Urinary bladder (tissue), 3 donors: ENCODE measurements at regions not wholly inside any gene's neighbourhood (a gene's known extent, or its start where the extent isn't known, plus 50 kb on each side); places are given as distances from the start of the nearest gene placed in this dataset.

Experiments used
- DNase-seq: peaks from one replicate; pipeline ENCODE4 v3.0.0-alpha.2; 2015; ENCODE audit errors: extremely low spot score
- H3K27ac ChIP-seq: one replicate; pipeline ENCODE4 v1.5.1; 2013; ENCODE audit warnings: low read depth, mild to moderate bottlenecking, moderate library complexity
- H3K36me3 ChIP-seq: one replicate; pipeline ENCODE4 v1.6.1; 2013; ENCODE audit warnings: mild to moderate bottlenecking, moderate library complexity; ENCODE audit not compliant: insufficient read depth
- H3K4me1 ChIP-seq: one replicate; pipeline ENCODE4 v1.6.1; 2013; ENCODE audit warnings: mild to moderate bottlenecking, moderate library complexity; ENCODE audit not compliant: insufficient read depth
- H3K4me3 ChIP-seq: one replicate; pipeline ENCODE4 v1.5.1; 2013; ENCODE audit warnings: low read depth, low read length
- WGBS: extraction: QIAGEN DNeasy Blood & Tissue Kit; methylation state at CpG from one replicate; pipeline ENCODE4 v1.1.7; 2013; 5-methylcytosine and 5-hydroxymethylcytosine counted together
- donor health status: healthy with polysubstance abuse.
- donor health status: healthy.

DNA sequence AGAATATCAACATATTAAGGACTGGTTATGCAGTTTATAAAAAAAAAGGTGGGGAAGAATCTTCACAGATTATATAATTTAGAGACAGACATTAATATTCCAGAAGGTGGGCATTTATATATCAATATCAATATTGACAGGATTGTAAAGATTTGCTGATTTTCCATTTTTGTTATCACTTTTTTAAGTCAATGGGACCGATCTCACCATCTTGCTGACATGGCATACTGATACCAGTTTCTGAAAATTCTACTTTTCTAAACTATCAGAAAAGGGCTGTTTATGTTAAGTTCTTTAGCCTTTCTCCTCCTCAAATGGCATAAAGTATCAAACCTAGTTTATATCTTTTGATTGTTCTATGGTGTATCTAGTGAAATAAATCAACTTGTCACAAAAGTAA is 344.1 kb upstream of the SOX5 start:
- Histone ChIP-seq H3K4me1 (peaks cover 1% of the 10 kb centered on the region), H3K27ac (no peak overlapping the region), H3K4me3 (no peak overlapping the region), H3K36me3 (no peaks in the 10 kb centered on the region)
- WGBS: 99% methylated on average over 1 of the region's 1 CpG
- no peak for DNase-seq

DNA sequence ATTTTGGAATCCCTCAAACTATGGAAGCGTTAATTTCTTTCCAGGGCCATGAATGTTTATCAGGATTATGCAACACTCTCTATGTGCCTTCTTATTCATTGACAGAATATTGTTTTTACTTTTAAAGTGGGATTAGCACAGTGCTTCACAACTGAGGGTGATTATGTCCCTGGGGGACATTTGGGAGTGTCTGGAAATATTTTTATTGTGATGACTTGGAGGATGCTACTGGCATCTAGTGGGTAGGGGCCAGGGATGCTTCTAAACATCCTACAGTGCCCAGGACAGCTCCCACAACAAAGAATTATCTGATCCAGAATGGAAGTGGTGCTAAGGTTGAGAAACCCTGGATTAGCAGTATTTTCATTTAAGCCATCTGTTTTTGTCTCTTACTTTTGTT is 338.5 kb upstream of the SOX5 start:
- Histone ChIP-seq H3K4me1 (peaks cover 1% of the 10 kb centered on the region), H3K4me3 (no peak overlapping the region), H3K36me3 (no peaks in the 10 kb centered on the region), H3K27ac (no peak overlapping the region)
- 94% methylated on average over 1 of the region's 1 CpG for WGBS
- no peak for DNase-seq

DNA sequence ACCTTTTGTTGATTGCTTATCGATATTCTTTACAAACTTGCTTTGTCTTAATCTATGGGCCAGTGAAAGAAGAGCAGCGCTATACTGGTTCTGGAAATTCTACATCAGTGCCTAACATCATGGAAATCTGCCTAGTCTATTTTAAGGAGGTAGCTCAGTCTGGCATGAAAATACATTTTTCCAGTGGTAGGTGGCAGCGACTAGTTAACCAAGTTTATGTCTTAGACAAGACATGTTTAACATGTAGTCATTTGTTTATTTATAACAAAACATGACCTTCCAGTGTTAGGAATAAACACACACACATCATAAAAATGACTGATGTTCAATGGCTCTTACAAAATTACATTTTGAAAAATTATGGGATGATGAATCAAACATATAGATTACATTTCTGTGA is 336.0 kb upstream of the SOX5 start:
- WGBS: 80% methylated on average over 3 of the region's 3 CpGs
- Histone ChIP-seq H3K36me3 (no peaks in the 10 kb centered on the region), H3K27ac (no peak overlapping the region), H3K4me1 (no peaks in the 10 kb centered on the region), H3K4me3 (no peak overlapping the region)
- no peak for DNase-seq

DNA sequence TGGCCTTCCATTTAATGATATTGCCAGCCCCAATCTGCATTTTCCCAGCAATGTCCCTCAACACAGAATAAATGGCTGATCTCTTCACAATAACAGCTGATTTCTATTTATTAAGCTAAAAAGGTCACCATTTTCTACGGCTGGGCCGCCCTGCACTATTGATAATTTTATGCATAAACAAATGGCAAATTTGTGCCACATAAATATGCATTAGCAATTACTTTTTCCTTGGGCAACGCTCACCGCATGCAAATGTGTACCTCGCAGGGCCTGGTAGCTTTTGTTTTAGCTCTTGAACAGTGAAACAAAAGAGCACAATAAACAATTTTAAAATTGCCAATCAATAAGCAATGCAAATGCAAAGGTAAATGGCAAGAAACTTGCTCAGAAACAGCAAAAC is 331.9 kb upstream of the SOX5 start:
- Histone ChIP-seq H3K4me1 (no peaks in the 10 kb centered on the region), H3K4me3 (no peak overlapping the region), H3K27ac (no peak overlapping the region), H3K36me3 (no peaks in the 10 kb centered on the region)
- DNase-seq: no peak
- WGBS: 95% methylated on average over 5 of the region's 5 CpGs

DNA sequence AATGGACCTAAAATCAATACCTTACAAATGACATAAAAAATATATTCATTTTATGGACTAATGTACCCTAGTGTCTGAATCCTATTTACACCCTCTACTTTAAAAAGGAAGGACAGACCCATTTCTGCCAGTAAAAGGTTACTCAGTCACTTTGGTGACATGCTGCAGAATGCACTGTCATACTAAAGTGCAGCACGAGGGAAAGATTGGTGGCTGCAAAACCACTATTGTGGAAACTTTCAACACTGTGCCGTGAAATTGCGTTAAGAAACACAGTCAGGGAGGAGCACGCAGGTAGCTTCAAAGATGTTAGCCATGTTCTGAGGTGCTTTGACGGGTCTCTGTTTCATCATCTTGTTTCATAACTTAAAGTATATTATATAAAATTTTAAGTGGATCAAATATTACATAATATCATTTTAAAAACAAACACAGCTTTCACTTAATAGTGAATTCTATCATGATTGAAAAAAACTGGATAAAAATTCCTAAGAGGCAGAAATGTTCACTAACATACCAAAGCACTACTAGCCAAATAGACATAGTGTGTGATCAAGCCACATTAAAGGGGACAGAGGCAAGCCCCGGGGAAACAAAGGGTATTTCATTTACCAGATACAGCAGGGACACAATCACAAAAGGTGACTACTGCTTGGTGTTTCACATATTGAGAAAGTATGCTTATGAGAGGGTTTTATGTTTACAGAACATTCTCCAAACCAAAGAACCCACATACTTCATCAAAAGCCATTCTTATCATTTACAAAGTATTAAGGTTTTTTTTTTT is 330.8 kb upstream of the SOX5 start:
- 68% methylated on average over 6 of the region's 6 CpGs for WGBS
- Histone ChIP-seq H3K4me3 (no peak overlapping the region), H3K4me1 (no peaks in the 10 kb centered on the region), H3K36me3 (no peaks in the 10 kb centered on the region), H3K27ac (no peak overlapping the region)
- no peak for DNase-seq

DNA sequence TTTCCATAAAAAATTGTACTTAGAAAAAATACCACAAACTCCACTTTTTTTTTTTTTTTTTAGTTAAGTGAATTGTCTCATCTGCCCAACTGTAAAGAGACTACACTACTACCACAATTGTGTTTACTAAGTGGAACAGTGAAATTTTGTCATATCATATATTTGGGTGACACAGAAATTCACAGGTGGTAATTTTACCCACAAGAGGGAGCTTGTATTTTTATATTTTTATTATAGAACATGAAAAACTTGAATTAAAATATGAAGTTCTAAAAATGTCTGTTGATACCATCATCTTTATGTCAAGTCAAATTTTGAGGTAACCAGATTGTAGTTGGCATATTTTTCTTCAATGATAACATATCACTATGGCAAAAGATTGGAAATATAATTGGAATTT is 329.4 kb upstream of the SOX5 start:
- Histone ChIP-seq H3K27ac (no peak overlapping the region), H3K4me1 (no peaks in the 10 kb centered on the region), H3K36me3 (no peaks in the 10 kb centered on the region), H3K4me3 (no peak overlapping the region)
- no peak for DNase-seq

DNA sequence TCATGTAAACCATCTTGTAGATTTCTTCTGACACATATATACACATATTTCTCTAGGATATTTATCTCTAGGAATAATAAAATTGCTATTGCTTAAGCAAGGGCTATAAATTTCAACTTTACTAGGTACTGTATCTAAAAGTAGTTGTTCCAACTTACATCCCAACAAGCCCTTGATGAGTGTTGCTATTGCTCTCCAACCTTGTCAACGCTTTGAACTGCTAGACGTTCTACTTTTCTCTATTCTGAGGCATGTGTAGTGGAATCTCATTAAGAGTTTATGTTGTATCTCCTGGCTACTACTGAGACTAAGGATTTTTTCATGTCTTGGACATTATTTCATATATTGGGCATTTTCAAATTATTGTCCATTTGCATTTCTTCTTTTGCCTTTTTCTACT is 321.5 kb upstream of the SOX5 start:
- H3K27ac ChIP-seq: no peak overlapping the region

DNA sequence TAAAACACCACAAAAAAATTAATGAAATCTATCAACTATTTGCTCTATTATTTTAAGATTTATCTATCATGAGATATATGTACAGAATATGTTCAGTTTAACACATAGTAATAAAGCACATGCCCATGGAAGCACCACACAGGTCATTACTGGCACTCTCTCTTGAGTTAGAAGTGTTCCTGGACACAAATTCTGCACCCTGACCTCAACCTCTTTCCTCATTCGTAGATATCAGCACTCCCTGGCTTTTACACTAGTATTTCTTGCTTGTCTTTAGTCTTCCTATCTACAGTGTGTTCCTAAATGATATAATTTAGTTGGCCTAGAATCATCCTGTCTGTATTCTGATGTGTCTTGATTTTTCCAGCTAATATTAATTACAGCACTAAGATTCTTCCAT is 321.0 kb upstream of the SOX5 start:
- Histone ChIP-seq H3K36me3 (no peaks in the 10 kb centered on the region), H3K4me1 (no peaks in the 10 kb centered on the region), H3K4me3 (no peak overlapping the region), H3K27ac (no peak overlapping the region)
- DNase-seq: no peak
- 59% methylated on average over 1 of the region's 1 CpG for WGBS

More for the DNA sequence above, 321.5 kb upstream of the SOX5 start:
- no peaks in the 10 kb centered on the region for H3K4me1 ChIP-seq
- H3K4me3 ChIP-seq: no peak overlapping the region
- 32% methylated on average over 2 of the region's 2 CpGs for whole genome bisulfite sequencing
- DNase-seq: no peak
- H3K36me3 ChIP-seq: no peaks in the 10 kb centered on the region

DNA sequence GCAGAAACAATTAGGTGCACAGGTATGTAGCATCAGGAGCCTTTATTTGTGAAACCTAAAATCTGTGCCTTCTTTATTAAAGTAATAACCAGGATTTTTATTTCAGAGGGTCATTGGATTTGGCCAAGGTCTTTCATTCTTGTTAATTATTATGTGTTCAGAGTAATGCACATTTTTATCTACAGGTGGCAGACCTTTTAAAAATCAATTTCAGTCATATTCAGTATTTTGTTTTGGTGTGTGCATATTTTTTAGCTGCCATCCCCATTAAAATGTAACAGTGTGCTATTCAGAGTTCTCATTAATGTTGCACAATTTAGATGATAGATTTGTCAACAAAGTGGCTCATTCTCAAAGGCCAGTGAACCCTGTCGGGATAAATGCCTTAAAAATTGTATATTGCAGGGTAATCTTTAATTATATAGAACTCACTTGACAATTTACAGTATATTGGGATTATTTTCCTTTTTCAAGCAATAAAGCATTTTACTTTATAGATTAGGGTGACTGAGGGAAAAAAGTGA is 319.3 kb upstream of the SOX5 start:
- no peak overlapping the region for H3K4me3 ChIP-seq
- H3K4me1 ChIP-seq: no peaks in the 10 kb centered on the region
- no peak for DNase-seq
- H3K36me3 ChIP-seq: no peaks in the 10 kb centered on the region
- no peak overlapping the region for H3K27ac ChIP-seq
- 96% methylated on average over 1 of the region's 1 CpG for WGBS

DNA sequence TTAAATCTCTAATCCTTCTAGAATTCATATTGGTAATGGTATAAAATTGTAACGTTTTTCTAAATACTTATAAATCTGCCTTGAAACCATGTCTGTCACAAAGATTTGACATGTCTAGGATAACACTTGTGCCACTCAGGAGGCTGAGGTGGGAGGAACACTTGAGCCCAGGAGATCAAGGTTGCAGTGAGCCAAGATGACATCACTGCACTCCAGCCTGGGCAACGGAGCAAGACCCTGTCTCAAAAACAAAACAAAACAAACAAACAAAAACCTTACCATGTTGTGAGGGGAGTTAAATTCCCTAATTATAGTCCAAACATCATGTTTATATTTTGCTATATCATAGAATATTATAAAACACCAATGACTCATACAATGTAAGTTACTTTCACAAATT is 317.5 kb upstream of the SOX5 start:
- no peak for DNase-seq
- no peak overlapping the region for H3K4me3 ChIP-seq
- no peaks in the 10 kb centered on the region for H3K36me3 ChIP-seq
- H3K4me1 ChIP-seq: no peaks in the 10 kb centered on the region
- no peak overlapping the region for H3K27ac ChIP-seq
- 75% methylated on average over 2 of the region's 2 CpGs for WGBS

DNA sequence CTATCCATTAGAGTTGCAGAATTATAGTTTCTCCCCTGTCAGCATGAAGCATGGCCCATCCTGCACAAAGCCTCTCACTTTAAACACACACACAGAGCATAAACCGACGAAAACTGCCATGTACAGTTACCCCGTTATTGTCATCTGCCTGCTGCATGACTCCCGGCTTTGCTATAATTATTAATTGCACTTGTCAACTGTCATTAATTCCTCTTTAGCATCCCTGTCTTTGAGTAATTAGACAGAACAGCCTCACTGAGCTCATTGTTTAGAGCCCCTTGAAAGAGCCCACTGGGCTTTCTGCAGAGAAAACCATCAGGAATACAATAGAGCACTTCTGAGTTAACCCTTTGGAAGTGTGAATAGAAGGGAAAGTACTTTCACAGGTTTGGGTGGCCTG is 307.2 kb upstream of the SOX5 start:
- Histone ChIP-seq H3K27ac (no peak overlapping the region), H3K4me1 (no peaks in the 10 kb centered on the region), H3K4me3 (no peak overlapping the region), H3K36me3 (no peaks in the 10 kb centered on the region)
- 85% methylated on average over 4 of the region's 4 CpGs for WGBS
- no peak for DNase-seq

DNA sequence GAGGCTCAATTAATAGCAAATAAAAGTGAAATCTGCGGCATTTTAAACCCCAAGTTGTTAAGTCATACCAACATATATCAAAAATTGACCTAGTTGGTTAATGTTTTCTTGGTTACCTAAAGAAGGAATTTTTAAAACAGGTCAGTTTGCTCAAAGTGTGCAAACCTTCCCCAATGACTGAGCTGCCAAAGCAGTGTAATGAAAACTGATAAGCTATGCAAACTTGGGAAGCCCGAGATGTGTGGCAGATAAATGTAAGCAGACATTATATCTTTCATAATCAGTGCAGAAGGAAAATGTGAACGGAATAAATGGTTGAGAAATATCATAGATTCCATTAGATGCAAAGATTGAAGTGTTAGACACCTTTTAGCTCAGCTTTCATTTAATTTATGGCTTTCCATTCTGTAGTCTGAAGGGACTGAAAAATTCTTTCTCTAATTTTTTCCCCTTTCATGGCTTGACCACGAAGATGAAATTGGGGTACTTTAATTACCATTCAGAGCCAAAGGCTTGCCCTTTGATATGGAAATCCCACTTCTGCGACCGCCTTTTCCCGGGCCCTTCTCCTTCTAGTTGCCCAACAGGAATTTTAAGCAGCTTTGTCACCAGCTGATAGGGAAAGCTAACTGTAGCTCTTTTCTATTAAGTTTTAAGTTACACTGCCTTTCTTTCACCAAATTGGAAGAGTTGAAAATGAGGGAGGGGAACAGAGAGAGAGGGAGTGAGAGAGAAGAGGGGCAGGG is 306.6 kb upstream of the SOX5 start:
- H3K27ac ChIP-seq: no peak overlapping the region
- H3K4me1 ChIP-seq: no peaks in the 10 kb centered on the region
- no peak for DNase-seq
- no peaks in the 10 kb centered on the region for H3K36me3 ChIP-seq
- 76% methylated on average over 7 of the region's 7 CpGs for WGBS
- H3K4me3 ChIP-seq: no peak overlapping the region

DNA sequence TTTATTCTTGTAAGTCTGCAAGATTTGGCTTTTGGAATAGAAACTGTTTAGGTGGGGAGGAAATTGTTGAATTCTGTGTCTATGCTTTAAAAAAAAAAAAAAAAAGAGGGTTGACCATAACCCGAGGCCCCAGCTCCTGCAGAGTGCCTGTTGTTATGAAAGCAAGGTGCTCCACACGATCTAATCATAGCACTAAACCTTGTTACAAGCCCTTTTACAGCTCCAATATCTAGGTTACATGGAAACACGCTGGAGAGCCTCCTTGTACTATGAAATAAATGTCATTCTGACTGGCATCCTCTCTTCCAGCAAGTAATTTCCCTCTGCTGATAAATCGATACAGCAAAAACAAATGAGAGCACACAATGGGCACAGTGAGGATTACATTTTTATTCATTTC is 303.1 kb upstream of the SOX5 start:
- H3K4me1 ChIP-seq: no peaks in the 10 kb centered on the region
- H3K4me3 ChIP-seq: no peak overlapping the region
- H3K27ac ChIP-seq: no peak overlapping the region
- H3K36me3 ChIP-seq: no peaks in the 10 kb centered on the region
- DNase-seq: no peak
- 53% methylated on average over 4 of the region's 4 CpGs for WGBS

DNA sequence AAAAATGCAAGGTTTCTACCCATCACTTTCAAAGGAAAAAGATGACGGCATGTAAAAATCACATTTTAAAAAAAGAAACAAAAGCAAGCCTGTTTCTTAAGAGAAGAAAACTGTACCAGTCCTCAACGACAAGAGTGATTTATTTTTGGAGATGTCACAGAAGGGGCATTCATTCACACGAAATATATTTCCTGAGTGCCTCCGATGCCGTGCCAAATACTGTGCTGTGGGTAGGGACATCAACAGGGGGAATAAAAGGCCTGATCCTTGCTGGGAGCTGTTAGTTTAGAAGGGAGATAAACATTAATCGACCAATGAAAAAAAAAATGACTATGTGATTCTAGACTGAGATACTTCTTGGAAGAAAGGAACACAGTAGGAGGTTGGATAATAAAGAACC is 297.5 kb upstream of the SOX5 start:
- H3K27ac ChIP-seq: no peak overlapping the region

More for the DNA sequence above, 297.5 kb upstream of the SOX5 start:
- no peak for DNase-seq
- WGBS: 75% methylated on average over 6 of the region's 6 CpGs
- no peak overlapping the region for H3K4me3 ChIP-seq
- H3K4me1 ChIP-seq: no peaks in the 10 kb centered on the region
- H3K36me3 ChIP-seq: no peaks in the 10 kb centered on the region
